PC-9 (cell line): ENCODE measurements at regions not wholly inside any gene's neighbourhood (a gene's known extent, or its start where the extent isn't known, plus 50 kb on each side); places are given as distances from the start of the nearest gene placed in this dataset.

ENCODE experiments used
- BruUV-seq: library from RNA; stranded (reverse); fragments of 400-500 nt; replicated peaks from 2 replicates; lab custom pipeline; 2021; lab: Mats Ljungman, UMichigan
- CTCF ChIA-PET: fragments of 300-600 bp; sonication (Branson Sonifier 250); formaldehyde crosslinking; loops from one replicate; lab custom pipeline; 2022; ENCODE audit warnings: antibody characterized with exemption; lab: Charles Lee
- POLR2A ChIA-PET: fragments of 300-600 bp; sonication (Branson Sonifier 250); formaldehyde crosslinking; loops from one replicate; lab custom pipeline; 2022; ENCODE audit warnings: antibody characterized with exemption; ENCODE audit not compliant: unreplicated experiment; lab: Charles Lee
- DNase-seq, 2 experiments: peaks; one replicate each; pipeline versions ENCODE4 v3.0.0 to v3.0.0-alpha.2; 2015 to 2022; ENCODE audit warnings: mixed read lengths in 1 of 2
- H2AFZ ChIP-seq: fragments of 200-600 bp; sonication (generic); 2 replicates; pipeline ENCODE4 v1.8.1; 2017; ENCODE audit warnings: antibody characterized with exemption
- H3F3A ChIP-seq: fragments of 200-600 bp; sonication (generic); 2 replicates; pipeline ENCODE4 v1.8.1; 2017; ENCODE audit warnings: antibody characterized with exemption, mild to moderate bottlenecking, low read depth; ENCODE audit not compliant: insufficient read depth
- H3K27ac ChIP-seq: fragments of 200-600 bp; sonication (generic); 2 replicates; pipeline ENCODE4 v1.6.1; 2016; ENCODE audit warnings: mixed run types
- H3K27me3 ChIP-seq: fragments of 200-600 bp; sonication (generic); 2 replicates; pipeline ENCODE4 v1.6.1; 2016; ENCODE audit warnings: low read depth, mixed run types; ENCODE audit not compliant: insufficient read depth
- H3K36me3 ChIP-seq: fragments of 200-600 bp; sonication (generic); 2 replicates; pipeline ENCODE4 v1.6.1; 2016; ENCODE audit warnings: low read depth, mixed run types
- H3K4me1 ChIP-seq: fragments of 200-600 bp; sonication (generic); replicated peaks from 2 replicates; pipeline ENCODE4 v1.6.1; 2016; ENCODE audit warnings: mixed run types; ENCODE audit not compliant: insufficient read depth
- H3K4me2 ChIP-seq: fragments of 200-600 bp; sonication (generic); 2 replicates; pipeline ENCODE4 v1.6.1; 2017; ENCODE audit warnings: mixed run types
- H3K4me3 ChIP-seq: fragments of 200-600 bp; sonication (generic); 2 replicates; pipeline ENCODE4 v1.6.1; 2016; ENCODE audit warnings: mixed run types
- H3K79me2 ChIP-seq: fragments of 200-600 bp; sonication (generic); 2 replicates; pipeline ENCODE4 v1.6.1; 2017; ENCODE audit warnings: low read depth, mixed run types
- H3K9me2 ChIP-seq: fragments of 200-600 bp; sonication (generic); 2 replicates; pipeline ENCODE4 v1.8.1; 2017; ENCODE audit warnings: mild to moderate bottlenecking; ENCODE audit not compliant: insufficient read depth
- H3K9me3 ChIP-seq: fragments of 200-600 bp; sonication (generic); 2 replicates; pipeline ENCODE4 v1.8.1; 2016; ENCODE audit warnings: low read depth; ENCODE audit not compliant: insufficient read depth
- H4K20me1 ChIP-seq: fragments of 200-600 bp; sonication (generic); 2 replicates; pipeline ENCODE4 v1.8.1; 2017; ENCODE audit not compliant: insufficient read depth
- CTCF ChIP-seq: fragments of 200-600 bp; sonication (generic); conservative IDR thresholded peaks from 2 replicates; pipeline ENCODE4 v1.6.1; 2017; ENCODE audit warnings: mixed run types, antibody characterized with exemption, mild to moderate bottlenecking, moderate library complexity
- EZH2 ChIP-seq: fragments of 200-600 bp; sonication (generic); IDR thresholded peaks from 2 replicates; pipeline ENCODE4 v1.8.0; 2017; ENCODE audit warnings: antibody characterized with exemption, low read depth
- intact Hi-C: fragments of 100-400 bp; cut with micrococcal nuclease; formaldehyde crosslinking; loops from one replicate; pipeline ENCODE4 v1.10.0; 2022; ENCODE audit not compliant: unreplicated experiment

GRCh38 chr3:82520846-82521245, 759.4 kb upstream of the GBE1 start:
- Histone ChIP-seq H3K4me2 (no peak overlapping the region), H3K27me3 (no peaks in the 10 kb centered on the region), H3K4me3 (no peak overlapping the region), H3K4me1 (no peaks in the 10 kb centered on the region), H3K79me2 (no peaks in the 10 kb centered on the region), H3K36me3 (no peaks in the 10 kb centered on the region), H3K9me2 (no peaks in the 10 kb centered on the region), H3K9me3 (no peaks in the 10 kb centered on the region), H4K20me1 (no peaks in the 10 kb centered on the region), H3F3A (no peaks in the 10 kb centered on the region), H3K27ac (no peak overlapping the region), H2AFZ (no peak overlapping the region)
- ChIA-PET CTCF (no interaction called here), POLR2A (no interaction called here)
- BruUV-seq: no TSS peak
- TF ChIP-seq CTCF (no peak), EZH2 (no peak)
- no peak for DNase-seq
- intact Hi-C loops: no loop called here

GRCh38 chr3:82509951-82510603, 748.6 kb upstream of the GBE1 start:
- ChIA-PET CTCF (no interaction called here), POLR2A (no interaction called here)
- no TSS peak for BruUV-seq
- H3K4me2 ChIP-seq: no peak overlapping the region
- H4K20me1 ChIP-seq: no peaks in the 10 kb centered on the region
- H3K4me1 ChIP-seq: no peaks in the 10 kb centered on the region
- no peak overlapping the region for H3K27ac ChIP-seq
- TF ChIP-seq CTCF: no peak
- no peak for TF ChIP-seq EZH2
- no peaks in the 10 kb centered on the region for H3K27me3 ChIP-seq
- DNase-seq: no peak
- no peaks in the 10 kb centered on the region for H3K36me3 ChIP-seq
- H2AFZ ChIP-seq: no peak overlapping the region
- intact Hi-C loops: no loop called here
- H3K79me2 ChIP-seq: no peaks in the 10 kb centered on the region
- H3K9me2 ChIP-seq: no peaks in the 10 kb centered on the region
- H3K9me3 ChIP-seq: no peaks in the 10 kb centered on the region
- no peaks in the 10 kb centered on the region for H3F3A ChIP-seq
- no peak overlapping the region for H3K4me3 ChIP-seq

- no peak overlapping the region for H3K4me3 ChIP-seq
- intact Hi-C loops: no loop called here
- H3K9me2 ChIP-seq: no peaks in the 10 kb centered on the region
- H3K9me3 ChIP-seq: no peaks in the 10 kb centered on the region
- no peaks in the 10 kb centered on the region for H4K20me1 ChIP-seq
- ChIA-PET CTCF (no interaction called here), POLR2A (no interaction called here)
- no peak overlapping the region for H2AFZ ChIP-seq
- DNase-seq: no peak
- no peaks in the 10 kb centered on the region for H3K79me2 ChIP-seq
- H3F3A ChIP-seq: no peaks in the 10 kb centered on the region
- H3K4me1 ChIP-seq: no peaks in the 10 kb centered on the region
- no peaks in the 10 kb centered on the region for H3K27me3 ChIP-seq
- H3K27ac ChIP-seq: no peak overlapping the region
- no TSS peak for BruUV-seq
- no peak overlapping the region for H3K4me2 ChIP-seq
- H3K36me3 ChIP-seq: no peaks in the 10 kb centered on the region
- TF ChIP-seq EZH2 (no peak), CTCF (no peak)
Observed at GRCh38 chr3:82509106-82509842, 747.8 kb upstream of the GBE1 start.
